Activated T-cell treated with anti-CD3 and anti-CD28 coated beads, Interleukin-2, amount 50 U/mL, for 24 hours (primary cell): ENCODE measurements at regions not wholly inside any gene's neighbourhood (a gene's known extent, or its start where the extent isn't known, plus 50 kb on each side); places are given as distances from the start of the nearest gene placed in this dataset.
"Not testable (repeated sequence)": the region's sequence is repeated elsewhere in the genome, so short reads cannot be mapped to it uniquely, and the experiment has no call there.

Experiments
- DNase-seq: peaks from one replicate; pipeline ENCODE4 v3.0.0-alpha.2; 2020
- H3K27ac Mint-ChIP-seq: 2 replicates; pipeline ENCODE4 v1.8.0; 2020; ENCODE audit warnings: mild to moderate bottlenecking, mixed read lengths
- H3K27me3 Mint-ChIP-seq: 2 replicates; pipeline ENCODE4 v1.8.0; 2020; ENCODE audit warnings: mixed read lengths
- H3K36me3 Mint-ChIP-seq: 2 replicates; pipeline ENCODE4 v1.8.0; 2020; ENCODE audit warnings: low read depth, mixed read lengths
- H3K4me1 Mint-ChIP-seq: 2 replicates; pipeline ENCODE4 v1.8.0; 2020; ENCODE audit warnings: low read depth, mixed read lengths
- H3K4me3 Mint-ChIP-seq: 2 replicates; pipeline ENCODE4 v1.8.0; 2020; ENCODE audit warnings: mild to moderate bottlenecking, moderate library complexity, mixed read lengths
- H3K9me3 Mint-ChIP-seq: 2 replicates; pipeline ENCODE4 v1.8.0; 2020; ENCODE audit warnings: mixed read lengths

DNA sequence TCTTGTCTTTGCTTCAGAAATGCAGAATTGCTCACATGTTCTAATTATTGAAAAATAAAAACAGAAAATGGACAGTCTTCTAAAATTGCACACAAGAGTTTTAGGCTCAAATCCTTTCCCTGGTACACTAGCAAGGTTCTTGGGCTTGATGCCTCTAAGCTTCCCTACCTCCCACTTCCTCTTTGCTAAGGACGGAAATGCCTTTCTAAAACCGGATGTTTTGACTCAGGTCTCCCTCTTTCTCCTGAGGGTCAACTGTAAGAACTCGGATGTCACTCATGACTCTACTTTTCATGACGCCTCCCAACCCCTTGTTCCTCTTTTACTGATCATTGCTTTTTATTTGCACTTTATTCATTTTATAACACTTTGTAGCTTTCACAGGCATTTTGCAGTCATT, 613.5 kb downstream of the C6orf118 start:
- Mint-ChIP-seq H3K36me3 (no peaks in the 10 kb centered on the region), H3K4me1 (no peaks in the 10 kb centered on the region), H3K27ac (no peak overlapping the region), H3K4me3 (no peak overlapping the region), H3K9me3 (peaks cover 16% of the 10 kb centered on the region), H3K27me3 (no peaks in the 10 kb centered on the region)
- no peak for DNase-seq

DNA sequence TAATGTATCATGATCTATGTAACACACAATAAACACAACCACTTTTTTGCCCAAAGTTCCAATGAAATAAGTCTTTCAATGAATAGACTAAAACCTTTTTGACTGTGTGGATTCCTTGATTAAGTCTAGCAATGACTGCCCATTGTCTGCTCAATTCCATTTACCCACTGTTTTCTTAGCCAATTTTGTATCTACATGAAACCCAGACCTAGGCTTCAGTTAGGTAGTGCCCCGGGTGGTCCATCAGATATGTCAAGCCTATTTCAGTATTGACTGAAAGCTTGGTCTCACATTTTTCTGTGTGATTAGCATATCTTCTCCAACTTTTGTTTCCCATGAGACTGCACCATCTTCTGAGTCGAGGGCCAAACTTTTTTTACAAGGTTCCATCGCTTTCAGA, 615.0 kb downstream of the C6orf118 start:
- Mint-ChIP-seq H3K9me3 (peaks cover 16% of the 10 kb centered on the region), H3K27me3 (no peaks in the 10 kb centered on the region), H3K27ac (no peak overlapping the region), H3K4me1 (no peaks in the 10 kb centered on the region), H3K36me3 (no peaks in the 10 kb centered on the region), H3K4me3 (no peak overlapping the region)
- DNase-seq = no peak

DNA sequence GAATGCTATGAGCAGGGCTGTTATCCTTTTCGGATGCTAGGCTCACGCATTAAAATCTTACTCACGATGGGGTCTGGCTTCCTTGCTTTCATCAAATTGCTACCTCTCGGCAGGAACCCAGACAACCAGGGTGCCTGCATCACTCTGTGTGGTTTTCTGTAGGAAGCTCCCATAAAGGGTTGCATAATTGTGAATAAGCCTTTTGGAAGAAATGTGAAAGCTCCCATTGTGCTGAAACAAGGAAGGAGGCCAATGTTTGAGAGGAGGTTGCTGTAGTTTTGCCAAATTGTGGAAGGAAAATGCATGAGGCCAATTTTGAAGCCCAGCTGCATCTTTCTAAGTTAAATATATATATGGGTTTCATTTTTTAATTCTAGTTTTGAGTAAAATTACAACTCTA, 615.5 kb downstream of the C6orf118 start:
- no peak for DNase-seq
- peaks cover 16% of the 10 kb centered on the region for H3K9me3 Mint-ChIP-seq
- H3K36me3 Mint-ChIP-seq = no peaks in the 10 kb centered on the region
- H3K4me3 Mint-ChIP-seq = no peak overlapping the region
- H3K27me3 Mint-ChIP-seq = no peaks in the 10 kb centered on the region
- no peak overlapping the region for H3K27ac Mint-ChIP-seq
- no peaks in the 10 kb centered on the region for H3K4me1 Mint-ChIP-seq

DNA sequence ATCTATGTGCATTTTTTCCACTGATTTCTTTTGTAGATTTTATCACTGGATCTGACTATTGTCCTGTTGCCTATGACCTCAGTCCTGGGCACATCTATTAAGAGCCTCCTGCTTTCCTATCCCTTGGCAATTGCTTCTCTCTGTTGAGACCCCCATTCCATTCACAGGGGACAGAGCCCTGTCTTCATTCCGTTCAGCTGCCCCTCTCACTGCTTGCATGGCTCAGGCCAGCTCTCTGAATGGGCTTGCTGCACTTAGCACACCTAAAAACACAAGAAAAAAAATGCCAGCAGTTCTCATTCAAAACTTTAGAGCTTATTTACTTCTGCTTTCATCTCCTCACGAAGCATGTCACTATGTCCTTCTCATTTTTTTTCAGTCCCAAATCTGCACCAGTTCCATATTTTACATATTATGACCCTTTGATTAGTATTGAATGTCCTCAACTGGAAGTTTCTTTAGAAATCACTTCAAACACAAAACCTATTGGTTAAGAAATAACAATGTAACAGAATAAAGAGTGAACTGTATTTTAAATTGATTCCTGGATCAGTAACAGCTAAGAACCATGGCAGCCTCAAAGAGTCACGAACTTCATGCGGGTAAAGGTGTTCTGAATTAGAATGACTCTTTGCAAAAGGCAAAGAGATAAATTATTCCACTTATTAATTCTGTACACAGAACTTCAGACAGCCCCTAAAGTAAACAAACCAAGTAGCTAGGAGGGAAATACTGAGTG, 616.5 kb downstream of the C6orf118 start:
- H3K9me3 Mint-ChIP-seq = peaks cover 16% of the 10 kb centered on the region
- H3K4me3 Mint-ChIP-seq = no peak overlapping the region
- no peak overlapping the region for H3K27ac Mint-ChIP-seq
- no peaks in the 10 kb centered on the region for H3K36me3 Mint-ChIP-seq
- no peaks in the 10 kb centered on the region for H3K4me1 Mint-ChIP-seq
- DNase-seq = no peak
- no peaks in the 10 kb centered on the region for H3K27me3 Mint-ChIP-seq

DNA sequence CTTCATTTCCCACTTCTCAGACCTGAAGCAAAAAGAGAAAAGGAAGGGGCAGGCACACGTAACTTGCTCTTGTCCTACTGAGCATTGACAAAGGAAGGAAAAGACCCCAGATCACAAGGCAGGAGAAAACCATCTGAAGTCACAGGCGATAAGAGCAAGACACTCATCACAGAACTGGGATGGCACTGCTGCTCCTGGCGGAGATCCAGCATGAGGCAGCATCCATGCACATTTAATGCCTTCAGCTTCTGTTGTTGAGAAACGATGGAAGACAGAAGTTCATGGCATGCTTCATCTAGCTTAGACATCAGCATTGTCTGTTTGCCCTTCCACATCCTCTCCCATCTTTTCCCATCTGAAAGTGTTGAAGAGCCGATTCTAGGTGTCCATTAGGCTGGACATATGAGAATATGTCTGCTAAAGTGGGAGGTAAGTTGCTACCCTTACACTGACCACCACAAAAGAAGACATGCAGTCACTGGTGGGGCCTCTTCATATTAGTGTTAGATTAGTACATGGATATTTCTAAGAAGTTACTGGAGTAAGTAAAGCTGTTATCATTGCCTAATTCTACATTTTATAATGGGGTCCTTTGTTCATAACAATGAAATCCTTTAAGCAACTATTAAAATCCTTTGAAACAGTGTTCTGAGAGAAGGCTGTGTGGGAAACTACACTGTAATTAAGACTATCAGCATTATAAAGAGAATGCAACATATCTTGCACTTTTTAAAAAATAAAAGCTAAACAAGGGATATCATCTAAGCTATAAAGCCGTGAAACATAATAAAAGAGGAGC, 618.5 kb downstream of the C6orf118 start:
- Mint-ChIP-seq H3K36me3 (no peaks in the 10 kb centered on the region), H3K9me3 (peaks cover 10% of the 10 kb centered on the region), H3K4me3 (no peak overlapping the region), H3K27me3 (no peaks in the 10 kb centered on the region), H3K4me1 (no peaks in the 10 kb centered on the region), H3K27ac (no peak overlapping the region)
- DNase-seq = no peak

DNA sequence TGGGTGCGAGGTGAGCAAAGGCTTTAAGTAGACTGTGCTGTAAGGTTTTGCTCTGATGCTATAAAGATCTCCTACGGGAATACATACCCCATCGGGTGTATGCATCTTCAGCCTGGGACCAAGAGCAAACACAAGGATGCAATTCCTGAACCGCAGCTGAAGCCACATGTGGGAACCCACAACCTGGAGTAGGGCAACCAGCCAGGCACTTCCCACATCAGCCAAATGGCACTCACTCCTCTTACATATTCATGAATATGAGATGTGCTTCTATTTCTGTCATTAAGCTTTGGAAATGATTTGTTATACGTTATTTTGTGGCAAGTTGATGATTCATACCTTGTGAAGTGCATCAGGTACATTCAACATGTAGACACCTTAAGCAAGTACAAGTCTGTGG, 619.2 kb downstream of the C6orf118 start:
- H3K27me3 Mint-ChIP-seq = no peaks in the 10 kb centered on the region
- H3K9me3 Mint-ChIP-seq = peaks cover 9% of the 10 kb centered on the region
- H3K4me3 Mint-ChIP-seq = no peak overlapping the region
- no peak for DNase-seq
- no peaks in the 10 kb centered on the region for H3K4me1 Mint-ChIP-seq
- H3K36me3 Mint-ChIP-seq = no peaks in the 10 kb centered on the region
- no peak overlapping the region for H3K27ac Mint-ChIP-seq

DNA sequence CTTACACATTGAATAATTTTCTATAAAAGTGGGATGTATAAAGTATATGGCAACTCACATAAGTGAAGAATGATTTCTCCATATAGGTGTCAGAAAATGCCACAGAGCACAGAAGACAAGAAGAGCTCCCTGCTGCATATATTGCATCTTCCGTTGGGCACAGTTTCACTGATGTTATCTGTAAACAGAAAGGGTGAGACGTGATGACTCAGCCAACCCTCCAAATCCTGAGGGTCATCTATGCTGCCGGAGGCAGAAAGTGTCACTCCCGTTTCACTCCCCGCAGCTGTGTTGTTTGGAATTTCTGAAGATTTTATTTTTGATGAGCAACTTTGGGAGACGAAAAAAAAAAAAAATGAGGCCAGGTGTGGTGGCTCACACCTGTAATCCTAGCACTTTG, 644.1 kb downstream of the C6orf118 start:
- H3K36me3 Mint-ChIP-seq = no peaks in the 10 kb centered on the region
- H3K27me3 Mint-ChIP-seq = no peaks in the 10 kb centered on the region
- no peak overlapping the region for H3K27ac Mint-ChIP-seq
- DNase-seq = no peak
- H3K4me3 Mint-ChIP-seq = no peak overlapping the region
- H3K4me1 Mint-ChIP-seq = no peaks in the 10 kb centered on the region
- peaks cover 5% of the 10 kb centered on the region for H3K9me3 Mint-ChIP-seq

DNA sequence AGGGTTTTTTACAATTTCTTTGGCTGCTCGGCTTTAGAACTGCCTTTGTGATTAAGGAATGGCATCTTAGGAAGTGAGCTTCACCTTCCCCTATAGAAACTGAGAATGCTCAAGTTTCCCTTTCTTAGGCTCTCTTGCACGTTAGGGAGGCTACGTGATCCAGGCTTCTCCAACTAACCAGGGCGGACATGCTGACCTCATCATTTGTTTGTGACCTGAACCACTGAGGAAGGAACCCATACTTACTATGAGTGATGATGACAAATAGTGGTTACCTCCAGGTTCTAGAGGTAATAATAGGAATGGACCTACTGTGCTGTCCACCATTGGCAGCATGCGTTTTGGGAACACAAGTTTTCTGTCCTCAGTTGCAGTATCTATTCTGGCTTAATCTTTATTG, 645.8 kb downstream of the C6orf118 start:
- H3K9me3 Mint-ChIP-seq = peaks cover 9% of the 10 kb centered on the region
- no peak overlapping the region for H3K27ac Mint-ChIP-seq
- DNase-seq = no peak

DNA sequence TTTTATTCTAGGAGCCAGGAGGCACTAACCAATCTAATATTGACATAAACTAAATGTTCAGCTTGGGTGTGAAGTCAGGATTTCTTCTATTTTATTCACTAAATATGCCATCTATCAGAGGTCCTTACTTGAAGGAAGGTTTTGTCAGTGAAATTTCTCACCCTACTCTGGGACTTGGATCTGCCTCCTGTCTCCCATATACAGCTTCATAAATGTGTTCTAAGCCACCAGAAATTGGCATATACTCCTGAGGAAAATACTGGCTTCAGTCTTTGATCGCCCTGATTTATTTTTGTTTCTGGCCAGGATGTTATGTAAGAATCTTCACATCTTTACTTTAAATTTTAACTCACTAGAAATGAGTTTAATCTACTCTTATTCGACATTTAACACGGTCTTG, 647.7 kb downstream of the C6orf118 start:
- no peaks in the 10 kb centered on the region for H3K27me3 Mint-ChIP-seq
- H3K27ac Mint-ChIP-seq = no peak overlapping the region
- H3K4me1 Mint-ChIP-seq = no peaks in the 10 kb centered on the region
- H3K4me3 Mint-ChIP-seq = no peak overlapping the region
- DNase-seq = no peak
- H3K36me3 Mint-ChIP-seq = no peaks in the 10 kb centered on the region
- H3K9me3 Mint-ChIP-seq = peaks cover 17% of the 10 kb centered on the region

More for the DNA sequence above, 645.8 kb downstream of the C6orf118 start:
- Mint-ChIP-seq H3K4me3 (no peak overlapping the region), H3K27me3 (no peaks in the 10 kb centered on the region), H3K4me1 (no peaks in the 10 kb centered on the region), H3K36me3 (no peaks in the 10 kb centered on the region)

DNA sequence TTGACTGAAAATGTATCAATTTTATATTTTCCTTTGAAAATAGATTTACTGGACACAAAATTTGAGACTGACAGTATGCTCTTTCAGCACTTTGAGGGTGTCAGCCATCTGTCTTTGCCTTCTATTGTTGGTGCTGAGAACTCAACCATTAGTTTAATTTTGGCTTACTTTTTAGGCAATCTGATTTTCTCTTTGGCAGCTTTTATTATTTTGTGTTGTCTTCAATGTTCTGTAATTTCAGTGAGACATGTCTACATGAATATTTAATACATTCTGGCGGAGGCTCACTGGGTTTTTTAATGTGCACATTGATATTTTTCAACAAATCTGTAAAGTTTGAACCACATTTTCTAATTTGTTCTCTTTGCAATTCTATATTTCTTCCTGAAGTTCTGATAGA, 648.6 kb downstream of the C6orf118 start:
- DNase-seq = no peak
- H3K27me3 Mint-ChIP-seq = no peaks in the 10 kb centered on the region
- H3K4me1 Mint-ChIP-seq = no peaks in the 10 kb centered on the region
- H3K36me3 Mint-ChIP-seq = no peaks in the 10 kb centered on the region
- no peak overlapping the region for H3K27ac Mint-ChIP-seq
- no peak overlapping the region for H3K4me3 Mint-ChIP-seq
- peaks cover 17% of the 10 kb centered on the region for H3K9me3 Mint-ChIP-seq

DNA sequence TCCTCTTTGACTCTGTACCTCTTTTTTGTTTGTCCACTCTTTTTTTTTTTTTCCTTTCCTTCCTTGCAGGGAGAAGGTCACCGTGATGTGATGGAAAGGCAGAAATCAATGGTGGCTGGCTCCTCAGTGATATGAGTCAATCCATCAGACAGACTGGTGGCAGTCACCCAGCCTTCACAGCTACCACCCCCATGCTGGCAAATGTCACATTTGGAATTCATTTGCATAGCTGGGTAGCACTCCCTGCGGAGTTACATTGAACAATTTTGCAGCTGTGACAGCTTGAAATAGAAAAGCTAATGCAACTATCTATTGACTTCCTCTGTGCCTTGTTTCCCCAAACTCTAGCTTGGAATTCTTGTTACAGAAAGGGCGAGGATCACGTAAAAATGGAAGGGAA, 668.4 kb downstream of the C6orf118 start:
- no peaks in the 10 kb centered on the region for H3K9me3 Mint-ChIP-seq
- no peak for DNase-seq

DNA sequence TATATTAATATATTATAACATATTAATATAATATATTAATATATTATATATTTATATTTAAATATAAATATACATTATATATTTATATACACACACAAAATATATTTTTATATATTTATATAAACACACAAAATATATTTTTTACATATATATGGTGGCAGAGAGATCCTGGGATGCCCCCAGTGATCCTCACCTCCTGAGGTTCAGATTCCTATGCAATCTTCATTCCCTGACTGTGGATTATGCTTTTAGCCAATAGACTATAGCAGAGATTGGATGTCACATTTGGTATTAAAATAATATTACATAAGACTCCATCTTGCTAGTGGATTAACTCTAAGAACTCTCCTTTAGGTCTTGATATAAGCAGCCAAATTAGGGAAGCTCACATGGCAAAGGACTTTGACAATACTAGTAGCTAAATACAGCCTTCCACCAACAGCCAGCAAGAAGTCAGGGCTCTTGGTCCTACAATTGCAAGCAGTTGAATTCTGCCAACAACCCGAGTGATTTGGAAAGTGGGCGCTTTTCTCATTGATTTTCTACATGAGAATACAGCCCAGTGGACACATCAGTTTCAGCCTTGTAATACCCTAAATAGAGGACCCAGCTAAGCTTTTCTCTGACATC, 681.0 kb downstream of the C6orf118 start:
- Mint-ChIP-seq H3K4me3 (no peak overlapping the region), H3K27ac (no peak overlapping the region), H3K4me1 (no peaks in the 10 kb centered on the region), H3K9me3 (peaks cover 7% of the 10 kb centered on the region), H3K36me3 (no peaks in the 10 kb centered on the region), H3K27me3 (no peaks in the 10 kb centered on the region)
- no peak for DNase-seq

More for the DNA sequence above, 668.4 kb downstream of the C6orf118 start:
- Mint-ChIP-seq H3K4me3 (no peak overlapping the region), H3K36me3 (no peaks in the 10 kb centered on the region), H3K27ac (no peak overlapping the region), H3K27me3 (no peaks in the 10 kb centered on the region), H3K4me1 (no peaks in the 10 kb centered on the region)

DNA sequence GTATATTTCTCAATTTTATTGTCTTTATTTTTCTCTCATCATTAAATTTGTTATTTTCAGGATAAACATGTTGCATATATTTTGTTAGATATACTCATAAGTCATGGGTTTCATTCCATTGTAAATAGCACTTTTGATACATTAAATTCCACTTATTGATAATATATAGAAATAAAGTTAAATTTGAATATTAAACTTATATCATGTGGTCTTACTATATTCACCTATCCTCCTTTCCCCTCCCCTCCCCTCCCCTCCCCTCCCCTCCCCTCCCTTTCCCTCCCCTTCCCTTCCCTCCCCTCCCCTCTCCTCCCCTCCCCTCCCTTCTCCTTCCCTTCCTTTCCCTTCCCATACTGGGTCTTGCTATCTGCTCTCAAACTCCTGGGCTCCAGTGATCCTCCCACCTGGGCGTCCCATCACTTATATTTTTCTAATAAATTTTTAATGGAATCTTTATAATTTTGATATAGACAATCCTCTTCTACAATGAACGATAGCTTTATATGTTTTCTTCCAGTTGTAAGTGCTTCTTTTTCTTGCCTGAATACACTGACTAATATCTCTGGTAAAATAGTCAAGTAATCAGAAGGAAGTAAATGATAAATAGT, 692.4 kb downstream of the C6orf118 start:
- no peak overlapping the region for H3K4me3 Mint-ChIP-seq
- no peaks in the 10 kb centered on the region for H3K4me1 Mint-ChIP-seq
- DNase-seq = no peak
- no peak overlapping the region for H3K27ac Mint-ChIP-seq
- no peaks in the 10 kb centered on the region for H3K27me3 Mint-ChIP-seq
- no peaks in the 10 kb centered on the region for H3K36me3 Mint-ChIP-seq
- H3K9me3 Mint-ChIP-seq = peaks cover 7% of the 10 kb centered on the region

DNA sequence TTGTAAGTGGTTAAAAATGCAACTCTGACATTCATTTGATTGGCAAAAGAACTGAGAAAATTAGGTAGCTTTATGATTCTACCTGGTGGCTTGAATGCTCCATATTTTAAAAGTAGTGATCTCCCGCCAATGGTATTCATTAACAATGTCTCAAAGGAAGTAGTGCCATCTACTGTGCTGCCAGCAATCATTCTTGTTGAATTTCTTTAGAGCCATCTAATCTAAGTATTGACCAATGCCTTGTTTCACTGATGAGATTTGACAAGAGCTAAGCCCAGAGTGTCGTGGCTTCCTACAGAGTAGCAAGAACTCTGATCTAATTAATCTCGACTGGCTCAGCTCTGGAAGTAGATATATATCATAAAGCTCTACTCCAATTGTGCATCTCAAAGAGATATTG, 696.7 kb downstream of the C6orf118 start:
- no peak overlapping the region for H3K4me3 Mint-ChIP-seq
- no peaks in the 10 kb centered on the region for H3K4me1 Mint-ChIP-seq
- peaks cover 8% of the 10 kb centered on the region for H3K9me3 Mint-ChIP-seq
- DNase-seq = no peak
- no peak overlapping the region for H3K27ac Mint-ChIP-seq
- no peaks in the 10 kb centered on the region for H3K36me3 Mint-ChIP-seq
- no peaks in the 10 kb centered on the region for H3K27me3 Mint-ChIP-seq

DNA sequence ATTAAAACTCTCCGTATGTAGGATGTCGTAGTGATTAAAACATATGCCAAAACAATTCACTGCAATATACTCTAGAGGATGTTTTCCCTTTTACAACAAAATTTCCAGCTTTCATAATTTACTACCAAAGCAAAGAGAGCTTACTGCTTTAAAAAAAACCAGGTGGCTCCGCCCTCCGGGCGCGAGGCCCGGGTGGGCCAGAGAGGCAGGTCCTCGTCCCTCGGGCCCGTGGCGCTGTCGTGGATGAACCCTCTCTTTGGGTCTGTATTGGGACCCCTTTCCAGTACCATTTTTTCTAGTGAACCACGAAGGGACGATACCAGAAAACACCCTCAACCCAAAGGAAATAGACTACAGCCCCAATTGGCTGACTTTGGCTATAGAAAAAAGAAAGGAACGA, 698.5 kb downstream of the C6orf118 start:
- H3K9me3 Mint-ChIP-seq, H3K4me3 Mint-ChIP-seq, H3K36me3 Mint-ChIP-seq, H3K4me1 Mint-ChIP-seq, H3K27me3 Mint-ChIP-seq, DNase-seq, H3K27ac Mint-ChIP-seq: not testable (repeated sequence)
